HEK293 (cell line): ENCODE measurements at regions not wholly inside any gene's neighbourhood (a gene's known extent, or its start where the extent isn't known, plus 50 kb on each side); places are given as distances from the start of the nearest gene placed in this dataset.

Experiments
- CTCF ChIA-PET: fragments of 350-600 bp; formaldehyde crosslinking; extraction: SDS; loops from one replicate; lab custom pipeline; 2021; ENCODE audit warnings: antibody characterized with exemption; lab: Yijun Ruan, JAX
- POLR2A ChIA-PET: fragments of 300-600 bp; formaldehyde crosslinking; extraction: SDS; loops from one replicate; lab custom pipeline; 2020; ENCODE audit warnings: antibody characterized with exemption, inconsistent platforms; lab: Yijun Ruan, JAX
- H3K27ac ChIP-seq: fragments of 200-500 bp; sonication (Bioruptor generic); 2 replicates; pipeline ENCODE4 v1.5.1; 2014; ENCODE audit warnings: low read depth, low read length, control low read depth, inconsistent platforms; ENCODE audit errors: extremely low read depth
- H3K36me3 ChIP-seq, 2 experiments: fragments of 200-500 bp in 1 of 2; sonication (Bioruptor generic) in 1 of 2; 1 replicate in 1 of 2; 2 replicates in 1 of 2; pipeline ENCODE4 v1.5.1; 2014 to 2017; ENCODE audit warnings: inconsistent platforms in 2 of 2, low read length in 2 of 2; ENCODE audit not compliant: control insufficient read depth in 2 of 2, insufficient read depth in 1 of 2
- H3K4me1 ChIP-seq: fragments of 200-500 bp; sonication (Bioruptor generic); 2 replicates; pipeline ENCODE4 v1.5.1; 2014; ENCODE audit warnings: mild to moderate bottlenecking, low read length, inconsistent platforms; ENCODE audit not compliant: control insufficient read depth, insufficient read depth
- H3K4me3 ChIP-seq: 2 replicates; pipeline ENCODE4 v1.5.1; 2011; ENCODE audit warnings: low read depth, mild to moderate bottlenecking, control low read depth, low read length, moderate library complexity
- H3K9me3 ChIP-seq: fragments of 200-500 bp; sonication (Bioruptor generic); 2 replicates; pipeline ENCODE4 v1.5.1; 2014; ENCODE audit warnings: low read depth, low read length, inconsistent platforms; ENCODE audit not compliant: control insufficient read depth, insufficient read depth
- BCL11B ChIP-seq: fragments of 450-650 bp; formaldehyde crosslinking; IDR thresholded peaks from 2 replicates; pipeline ENCODE4 v1.5.1; 2016; ENCODE audit warnings: low read depth, missing biosample characterization, missing genetic modification characterization
- GFI1B ChIP-seq: fragments of 450-650 bp; formaldehyde crosslinking; IDR thresholded peaks from 2 replicates; pipeline ENCODE4 v1.5.1; 2016; ENCODE audit warnings: missing biosample characterization, missing genetic modification characterization
- GLI2 ChIP-seq: fragments of 450-650 bp; formaldehyde crosslinking; IDR thresholded peaks from 2 replicates; pipeline ENCODE4; 2017; ENCODE audit warnings: missing biosample characterization, missing genetic modification characterization, low read depth, borderline replicate concordance
- GLIS1 ChIP-seq: fragments of 450-650 bp; formaldehyde crosslinking; IDR thresholded peaks from 2 replicates; pipeline ENCODE4 v1.5.1; 2016; ENCODE audit warnings: missing biosample characterization, missing genetic modification characterization
- HIC1 ChIP-seq: fragments of 450-650 bp; formaldehyde crosslinking; IDR thresholded peaks from 2 replicates; pipeline ENCODE4 v1.5.1; 2016; ENCODE audit warnings: missing biosample characterization, missing genetic modification characterization
- KLF17 ChIP-seq: fragments of 450-650 bp; formaldehyde crosslinking; IDR thresholded peaks from 2 replicates; pipeline ENCODE4 v1.5.1; 2016; ENCODE audit warnings: missing biosample characterization, missing genetic modification characterization
- OSR2 ChIP-seq: fragments of 450-650 bp; formaldehyde crosslinking; IDR thresholded peaks from 2 replicates; pipeline ENCODE4 v1.5.1; 2016; ENCODE audit warnings: missing biosample characterization, missing genetic modification characterization
- PRDM4 ChIP-seq: fragments of 450-650 bp; formaldehyde crosslinking; IDR thresholded peaks from 2 replicates; pipeline ENCODE4 v1.5.1; 2017; ENCODE audit warnings: missing biosample characterization, missing genetic modification characterization
- SETDB1 ChIP-seq: IDR thresholded peaks from one replicate; pipeline ENCODE4 v1.6.1; 2017; ENCODE audit warnings: mild to moderate bottlenecking, low read length, moderate library complexity, mixed read lengths; ENCODE audit not compliant: insufficient read length
- SP2 ChIP-seq: fragments of 450-650 bp; formaldehyde crosslinking; IDR thresholded peaks from 2 replicates; pipeline ENCODE4 v1.5.1; 2016; ENCODE audit warnings: missing biosample characterization, missing genetic modification characterization
- TCF7L2 ChIP-seq: IDR thresholded peaks from 2 replicates; pipeline ENCODE4 v1.6.1; 2011; ENCODE audit warnings: low read depth, mild to moderate bottlenecking, inconsistent platforms, low read length, moderate library complexity, borderline replicate concordance
- TRIM28 ChIP-seq: IDR thresholded peaks from 2 replicates; pipeline ENCODE4 v1.6.1; 2011; ENCODE audit warnings: low read length, control low read depth, borderline replicate concordance
- ZBTB11 ChIP-seq: fragments of 450-650 bp; formaldehyde crosslinking; conservative IDR thresholded peaks from 2 replicates; pipeline ENCODE4 v1.5.1; 2016; ENCODE audit warnings: low read depth, missing biosample characterization, missing genetic modification characterization
- ZEB2 ChIP-seq: fragments of 450-650 bp; formaldehyde crosslinking; IDR thresholded peaks from 2 replicates; pipeline ENCODE4 v1.5.1; 2016; ENCODE audit warnings: missing biosample characterization, missing genetic modification characterization
- ZNF133 ChIP-seq: fragments of 450-650 bp; formaldehyde crosslinking; IDR thresholded peaks from 2 replicates; pipeline ENCODE4 v1.5.1; 2016; ENCODE audit warnings: missing biosample characterization, missing genetic modification characterization
- ZNF19 ChIP-seq: fragments of 450-650 bp; formaldehyde crosslinking; IDR thresholded peaks from 2 replicates; pipeline ENCODE4; 2016; ENCODE audit warnings: missing biosample characterization, missing genetic modification characterization, low read depth
- ZNF239 ChIP-seq: fragments of 450-650 bp; formaldehyde crosslinking; IDR thresholded peaks from 2 replicates; pipeline ENCODE4 v1.5.1; 2016; ENCODE audit warnings: missing biosample characterization, missing genetic modification characterization
- ZNF366 ChIP-seq: fragments of 450-650 bp; formaldehyde crosslinking; conservative IDR thresholded peaks from 2 replicates; pipeline ENCODE4 v1.5.1; 2016; ENCODE audit warnings: missing biosample characterization, missing genetic modification characterization
- ZNF404 ChIP-seq: fragments of 450-650 bp; formaldehyde crosslinking; IDR thresholded peaks from 2 replicates; pipeline ENCODE4 v1.5.1; 2017; ENCODE audit warnings: missing biosample characterization, missing genetic modification characterization
- ZNF423 ChIP-seq: fragments of 450-650 bp; formaldehyde crosslinking; IDR thresholded peaks from 2 replicates; pipeline ENCODE4 v1.5.1; 2016; ENCODE audit warnings: missing biosample characterization, missing genetic modification characterization
- ZNF529 ChIP-seq: fragments of 450-650 bp; formaldehyde crosslinking; IDR thresholded peaks from 2 replicates; pipeline ENCODE4 v1.5.1; 2017; ENCODE audit warnings: missing genetic modification characterization, missing biosample characterization; ENCODE audit not compliant: insufficient replicate concordance
- ZNF580 ChIP-seq: fragments of 450-650 bp; formaldehyde crosslinking; IDR thresholded peaks from 2 replicates; pipeline ENCODE4 v1.5.1; 2016; ENCODE audit warnings: missing biosample characterization, missing genetic modification characterization
- ZNF585B ChIP-seq: fragments of 450-650 bp; formaldehyde crosslinking; IDR thresholded peaks from 2 replicates; pipeline ENCODE4 v1.5.1; 2016; ENCODE audit warnings: missing biosample characterization, missing genetic modification characterization
- ZNF621 ChIP-seq: fragments of 450-650 bp; formaldehyde crosslinking; IDR thresholded peaks from 2 replicates; pipeline ENCODE4 v1.5.1; 2017; ENCODE audit warnings: missing biosample characterization, missing genetic modification characterization
- ZNF707 ChIP-seq: fragments of 450-650 bp; formaldehyde crosslinking; IDR thresholded peaks from 2 replicates; pipeline ENCODE4 v1.5.1; 2016; ENCODE audit warnings: missing biosample characterization, missing genetic modification characterization

GRCh38 chrX:78545233-78545632 lies 113.9 kb downstream of the RTL3 start:
- POLR2A ChIA-PET = no interaction called here
- Histone ChIP-seq H3K36me3 (no peaks in the 10 kb centered on the region), H3K9me3 (peaks cover 3% of the 10 kb centered on the region), H3K27ac (no peak overlapping the region), H3K4me3 (no peak overlapping the region), H3K4me1 (no peaks in the 10 kb centered on the region)
- CTCF ChIA-PET = no interaction called here
- TF ChIP-seq ZNF133 (no peak), ZNF580 (no peak), GLIS1 (tag by site-specific recombination) (no peak), ZNF423 (tag by site-specific recombination) (no peak), ZEB2 (no peak), ZNF366 (tag by site-specific recombination) (no peak), ZBTB11 (tag by site-specific recombination) (no peak), ZNF585B (tag by site-specific recombination) (no peak), BCL11B (no peak), HIC1 (tag by site-specific recombination) (no peak), ZNF404 (tag by site-specific recombination) (no peak), ZNF19 (tag by site-specific recombination) (no peak), GLI2 (tag by site-specific recombination) (no peak), SP2 (tag by site-specific recombination) (no peak), PRDM4 (no peak), ZNF239 (tag by site-specific recombination) (no peak)

GRCh38 chrX:78543281-78543680 lies 115.8 kb downstream of the RTL3 start:
- peak; percentile 62 for TF ChIP-seq SETDB1
- no peak for TF ChIP-seq ZNF621 (tag by site-specific recombination)
- no peak for TF ChIP-seq ZNF707 (tag by site-specific recombination)
- TF ChIP-seq ZNF529 (tag by site-specific recombination) = peak; percentile 63
- peak; percentile 73; the same call in 1 of the 2 replicates for TF ChIP-seq TRIM28
- no peak for TF ChIP-seq TCF7L2
- TF ChIP-seq OSR2 (tag by site-specific recombination) = no peak
- no peak for TF ChIP-seq GFI1B
- no peak for TF ChIP-seq KLF17 (tag by site-specific recombination)
- Histone ChIP-seq H3K4me1 (no peaks in the 10 kb centered on the region), H3K27ac (no peak overlapping the region), H3K9me3 (peaks cover 3% of the 10 kb centered on the region), H3K36me3 (no peaks in the 10 kb centered on the region), H3K4me3 (no peak overlapping the region)
- ChIA-PET CTCF (no interaction called here), POLR2A (interaction anchor here (0.6 kb wide), 1 partner anchor 552 kb away, joined by 4 read pairs; no protein-coding TSS in a partner anchor)
